Body of pancreas (tissue), 4 donors: ENCODE measurements at regions not wholly inside any gene's neighbourhood (a gene's known extent, or its start where the extent isn't known, plus 50 kb on each side); places are given as distances from the start of the nearest gene placed in this dataset.

Source experiments
- CTCF ChIP-seq, 7 experiments: fragments of 450-650 bp in 4 of 7; fragments of 200-600 bp in 3 of 7; sonication (generic) in 3 of 7; IDR thresholded peaks; one replicate each; pipeline ENCODE4 v1.5.1; 2016 to 2019; ENCODE audit warnings: antibody characterized with exemption in 7 of 7
- POLR2A ChIP-seq, 3 donors: fragments of 450-650 bp; IDR thresholded peaks; one replicate each; pipeline ENCODE4 v1.6.1; 2016; ENCODE audit warnings: antibody characterized with exemption in 3 of 3, mild to moderate bottlenecking in 2 of 3

- TF ChIP-seq POLR2A (IDR thresholded peaks at IDR 0.05) (no peak), CTCF (IDR thresholded peaks at IDR 0.05) (no peak)
Measured at GRCh38 chr3:30277494-30277893, 328.9 kb upstream of the TGFBR2 start.
